ENCODE measurements at regions not wholly inside any gene's neighbourhood (a gene's known extent, or its start where the extent isn't known, plus 50 kb on each side); places are given as distances from the start of the nearest gene placed in this dataset.
A peak's percentile ranks its signal among the peaks of the same experiment; 100 is the strongest.

DNA sequence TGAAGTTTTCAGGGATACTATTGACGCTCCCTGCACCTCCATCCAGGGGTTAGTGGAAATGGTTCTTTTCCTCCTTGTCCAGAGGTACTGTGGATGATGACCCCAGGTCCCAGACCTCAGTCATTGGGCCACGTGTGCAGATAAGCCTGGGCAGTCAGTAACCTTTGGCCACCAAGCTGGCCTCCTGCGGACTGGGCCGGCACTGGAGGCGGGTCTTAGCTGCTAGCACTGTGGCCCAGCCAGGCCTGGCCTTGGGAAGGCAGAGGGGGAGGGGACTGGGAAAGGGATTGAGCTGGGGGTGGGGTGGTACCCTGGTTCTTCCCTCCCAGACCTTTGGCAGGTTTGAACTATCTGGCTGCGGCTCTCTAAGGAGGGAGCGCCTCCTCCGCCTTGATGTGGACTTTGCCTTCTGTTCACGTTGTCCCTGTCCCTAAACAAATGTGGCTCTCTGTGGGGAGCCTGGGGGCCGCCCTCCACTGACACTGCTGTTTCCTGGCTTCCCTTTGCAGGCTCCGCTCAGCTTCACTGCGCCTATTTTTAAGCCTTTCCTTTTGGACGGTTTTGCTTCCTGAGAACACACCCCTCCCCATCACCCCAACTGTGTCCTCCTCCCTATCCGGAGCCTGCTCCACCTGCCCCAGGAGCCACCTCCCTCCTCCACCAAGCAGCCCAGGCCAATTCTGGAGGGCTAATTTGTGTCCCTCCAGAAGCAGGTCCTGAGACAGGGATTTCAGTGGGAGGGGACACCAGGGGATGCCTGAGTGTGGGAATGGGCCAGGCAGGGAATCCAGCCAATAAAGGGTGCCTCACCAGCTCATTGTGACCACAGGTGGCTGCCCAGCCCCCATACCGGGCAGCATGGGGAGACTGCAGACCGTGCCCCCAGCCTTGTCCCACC, 251.9 kb downstream of the SEC14L1 start (continued):
- peak; percentile 89; the same call in 1 of the 2 replicates for TF ChIP-seq ZXDC (CRISPR knock-in tag; IDR thresholded peaks at IDR 0.05)
- peak; percentile 67; the same call in 1 of the 2 replicates for TF ChIP-seq MIXL1 (CRISPR knock-in tag; IDR thresholded peaks at IDR 0.05)
- no peak for TF ChIP-seq ZNF737 (CRISPR knock-in tag; IDR thresholded peaks at IDR 0.05; ENCODE audit: borderline replicate concordance)
- peak; percentile 53 for TF ChIP-seq KDM2A (CRISPR knock-in tag; IDR thresholded peaks at IDR 0.05; ENCODE audit: borderline replicate concordance, low read depth)
- peak; percentile 13; the same call in 1 of the 2 replicates for TF ChIP-seq ZFP90 (CRISPR knock-in tag; IDR thresholded peaks at IDR 0.05; ENCODE audit: borderline replicate concordance)
- TF ChIP-seq, protein P1, sequence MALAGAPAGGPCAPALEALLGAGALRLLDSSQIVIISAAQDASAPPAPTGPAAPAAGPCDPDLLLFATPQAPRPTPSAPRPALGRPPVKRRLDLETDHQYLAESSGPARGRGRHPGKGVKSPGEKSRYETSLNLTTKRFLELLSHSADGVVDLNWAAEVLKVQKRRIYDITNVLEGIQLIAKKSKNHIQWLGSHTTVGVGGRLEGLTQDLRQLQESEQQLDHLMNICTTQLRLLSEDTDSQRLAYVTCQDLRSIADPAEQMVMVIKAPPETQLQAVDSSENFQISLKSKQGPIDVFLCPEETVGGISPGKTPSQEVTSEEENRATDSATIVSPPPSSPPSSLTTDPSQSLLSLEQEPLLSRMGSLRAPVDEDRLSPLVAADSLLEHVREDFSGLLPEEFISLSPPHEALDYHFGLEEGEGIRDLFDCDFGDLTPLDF (CRISPR knock-in tag; IDR thresholded peaks at IDR 0.05), result no peak
- peak; percentile 0 to 59; a peak in 2 of 4 replicates for TF ChIP-seq MAFK (conservative IDR thresholded peaks at IDR 0.05 in 1 of 2, IDR thresholded peaks at IDR 0.05 in 1 of 2; ENCODE audit: low read length in 2 of 2)
- TF ChIP-seq, protein P2, sequence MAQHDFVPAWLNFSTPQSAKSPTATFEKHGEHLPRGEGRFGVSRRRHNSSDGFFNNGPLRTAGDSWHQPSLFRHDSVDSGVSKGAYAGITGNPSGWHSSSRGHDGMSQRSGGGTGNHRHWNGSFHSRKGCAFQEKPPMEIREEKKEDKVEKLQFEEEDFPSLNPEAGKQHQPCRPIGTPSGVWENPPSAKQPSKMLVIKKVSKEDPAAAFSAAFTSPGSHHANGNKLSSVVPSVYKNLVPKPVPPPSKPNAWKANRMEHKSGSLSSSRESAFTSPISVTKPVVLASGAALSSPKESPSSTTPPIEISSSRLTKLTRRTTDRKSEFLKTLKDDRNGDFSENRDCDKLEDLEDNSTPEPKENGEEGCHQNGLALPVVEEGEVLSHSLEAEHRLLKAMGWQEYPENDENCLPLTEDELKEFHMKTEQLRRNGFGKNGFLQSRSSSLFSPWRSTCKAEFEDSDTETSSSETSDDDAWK (CRISPR knock-in tag; IDR thresholded peaks at IDR 0.05), result no peak
- TF ChIP-seq DR1 (CRISPR knock-in tag; IDR thresholded peaks at IDR 0.05), result peak; percentile 64; the same call in 1 of the 2 replicates
- peak; percentile 58; the same call in 1 of the 2 replicates for TF ChIP-seq ZNF576 (CRISPR knock-in tag; IDR thresholded peaks at IDR 0.05)
- peak; percentile 7; the same call in 1 of the 2 replicates for TF ChIP-seq NRL (CRISPR knock-in tag; IDR thresholded peaks at IDR 0.05; ENCODE audit: borderline replicate concordance)
- peak; percentile 82; the same call in 1 of the 2 replicates for TF ChIP-seq DNMT3B (CRISPR knock-in tag; conservative IDR thresholded peaks at IDR 0.05)
- TF ChIP-seq ZNF124 (CRISPR knock-in tag; IDR thresholded peaks at IDR 0.05), result peak; percentile 82
- no peak for TF ChIP-seq GABPA (IDR thresholded peaks at IDR 0.05; ENCODE audit: low read depth, low read length)
- TF ChIP-seq GABPA (CRISPR knock-in tag; IDR thresholded peaks at IDR 0.05; ENCODE audit: low read depth), result peak; percentile 52; the same call in 1 of the 2 replicates
- no peak for TF ChIP-seq RAD51 (IDR thresholded peaks at IDR 0.05; ENCODE audit: borderline replicate concordance)
- 0 out of 2 replicates have a peak, but pooled peaks have one; percentile 4 for TF ChIP-seq KDM5A (IDR thresholded peaks at IDR 0.05; ENCODE audit: borderline replicate concordance, low read length)
- TF ChIP-seq, protein P3, sequence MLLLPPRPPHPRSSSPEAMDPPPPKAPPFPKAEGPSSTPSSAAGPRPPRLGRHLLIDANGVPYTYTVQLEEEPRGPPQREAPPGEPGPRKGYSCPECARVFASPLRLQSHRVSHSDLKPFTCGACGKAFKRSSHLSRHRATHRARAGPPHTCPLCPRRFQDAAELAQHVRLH (CRISPR knock-in tag; IDR thresholded peaks at IDR 0.05; ENCODE audit: borderline replicate concordance, low read depth), result no peak; the same call in 1 of the 2 replicates
- TF ChIP-seq, protein P4, sequence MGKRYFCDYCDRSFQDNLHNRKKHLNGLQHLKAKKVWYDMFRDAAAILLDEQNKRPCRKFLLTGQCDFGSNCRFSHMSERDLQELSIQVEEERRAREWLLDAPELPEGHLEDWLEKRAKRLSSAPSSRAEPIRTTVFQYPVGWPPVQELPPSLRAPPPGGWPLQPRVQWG (CRISPR knock-in tag; IDR thresholded peaks at IDR 0.05; ENCODE audit: borderline replicate concordance, low read depth), result no peak
- peak; percentile 83; the same call in 1 of the 2 replicates for TF ChIP-seq ZMAT3 (CRISPR knock-in tag; conservative IDR thresholded peaks at IDR 0.05)
- peak; percentile 20 for TF ChIP-seq RAD21 (CRISPR knock-in tag; IDR thresholded peaks at IDR 0.05)

Measured in HepG2 (cell line).